Activated CD8-positive, alpha-beta T cell treated with anti-CD3 and anti-CD28 coated beads for 36 hours (primary cell): ENCODE measurements at regions not wholly inside any gene's neighbourhood (a gene's known extent, or its start where the extent isn't known, plus 50 kb on each side); places are given as distances from the start of the nearest gene placed in this dataset.

Source experiments
- ATAC-seq: fragments of 200-7000 bp; cut with Tn5 transposase; one replicate; pipeline ENCODE4 v1.10.0; 2021; ENCODE audit warnings: mild to moderate bottlenecking, moderate library complexity
- CTCF ChIA-PET: fragments of 350-600 bp; sonication (Branson Sonifier 250); formaldehyde crosslinking; loops from one replicate; lab custom pipeline; 2021; ENCODE audit warnings: antibody characterized with exemption; lab: Charles Lee
- POLR2A ChIA-PET: fragments of 350-600 bp; sonication (Branson Sonifier 250); formaldehyde crosslinking; loops from one replicate; lab custom pipeline; 2021; ENCODE audit warnings: antibody characterized with exemption; lab: Charles Lee
- DNase-seq: peaks from one replicate; pipeline ENCODE4 v3.0.0-alpha.2; 2020
- H3K27ac Mint-ChIP-seq: one replicate; pipeline ENCODE4 v1.8.0; 2021; ENCODE audit warnings: mild to moderate bottlenecking, mixed read lengths
- H3K27me3 Mint-ChIP-seq: one replicate; pipeline ENCODE4 v1.8.0; 2021; ENCODE audit warnings: mixed read lengths
- H3K36me3 Mint-ChIP-seq: one replicate; pipeline ENCODE4 v1.8.0; 2021; ENCODE audit warnings: low read depth, mixed read lengths
- H3K4me1 Mint-ChIP-seq: one replicate; pipeline ENCODE4 v1.8.0; 2021; ENCODE audit warnings: low read depth, mixed read lengths
- H3K4me3 Mint-ChIP-seq: one replicate; pipeline ENCODE4 v1.8.0; 2021; ENCODE audit warnings: mild to moderate bottlenecking, moderate library complexity, mixed read lengths
- H3K9me3 Mint-ChIP-seq: one replicate; pipeline ENCODE4 v1.8.0; 2021; ENCODE audit warnings: mixed read lengths
- CTCF ChIP-seq: fragments of 200-600 bp; IDR thresholded peaks from one replicate; pipeline ENCODE4 v1.8.0; 2022; ENCODE audit warnings: antibody characterized with exemption, mild to moderate bottlenecking
- intact Hi-C: fragments of 100-400 bp; cut with micrococcal nuclease; formaldehyde crosslinking; loops from one replicate; pipeline ENCODE4 v1.10.0; 2022

GRCh38 chr21:41589131-41589530 is 81.2 kb upstream of the TMPRSS2 start:
- no peaks in the 10 kb centered on the region for H3K36me3 Mint-ChIP-seq

GRCh38 chr21:41585199-41585994 is 77.4 kb upstream of the TMPRSS2 start:
- H3K4me1 Mint-ChIP-seq, result no peaks in the 10 kb centered on the region
- H3K4me3 Mint-ChIP-seq, result no peak overlapping the region
- no peak overlapping the region for H3K27ac Mint-ChIP-seq
- ATAC-seq, result no peak
- no peak for TF ChIP-seq CTCF
- no peak for DNase-seq
- ChIA-PET POLR2A (no interaction called here), CTCF (no interaction called here)
- H3K9me3 Mint-ChIP-seq, result peaks cover 8% of the 10 kb centered on the region
- intact Hi-C loops, result no loop called here
- no peaks in the 10 kb centered on the region for H3K36me3 Mint-ChIP-seq
- no peaks in the 10 kb centered on the region for H3K27me3 Mint-ChIP-seq

More at GRCh38 chr21:41589131-41589530, 81.2 kb upstream of the TMPRSS2 start:
- TF ChIP-seq CTCF, result no peak
- no peaks in the 10 kb centered on the region for H3K27me3 Mint-ChIP-seq
- CTCF ChIA-PET, result no interaction called here
- POLR2A ChIA-PET, result interaction anchor here (1.1 kb wide), 1 partner anchor 53 kb away, joined by 3 read pairs; no protein-coding TSS in a partner anchor
- H3K4me1 Mint-ChIP-seq, result no peaks in the 10 kb centered on the region
- no peak overlapping the region for H3K4me3 Mint-ChIP-seq
- intact Hi-C loops, result no loop called here
- H3K9me3 Mint-ChIP-seq, result peaks cover 8% of the 10 kb centered on the region
- DNase-seq, result no peak
- no peak overlapping the region for H3K27ac Mint-ChIP-seq
- ATAC-seq, result no peak

- H3K4me3 Mint-ChIP-seq, result no peak overlapping the region
- no peak overlapping the region for H3K27ac Mint-ChIP-seq
- no peak for TF ChIP-seq CTCF
- ChIA-PET POLR2A (no interaction called here), CTCF (no interaction called here)
- intact Hi-C loops, result no loop called here
- no peaks in the 10 kb centered on the region for H3K4me1 Mint-ChIP-seq
- H3K9me3 Mint-ChIP-seq, result peaks cover 9% of the 10 kb centered on the region
- no peaks in the 10 kb centered on the region for H3K36me3 Mint-ChIP-seq
- ATAC-seq (no peak), DNase-seq (no peak)
- no peaks in the 10 kb centered on the region for H3K27me3 Mint-ChIP-seq
Observed at GRCh38 chr21:41584603-41585176, 76.7 kb upstream of the TMPRSS2 start.

GRCh38 chr21:41583274-41583790 is 75.4 kb upstream of the TMPRSS2 start:
- ATAC-seq, result no peak
- DNase-seq, result no peak
- Mint-ChIP-seq H3K36me3 (no peaks in the 10 kb centered on the region), H3K27me3 (no peaks in the 10 kb centered on the region), H3K9me3 (peaks cover 16% of the 10 kb centered on the region), H3K4me1 (no peaks in the 10 kb centered on the region), H3K27ac (no peak overlapping the region), H3K4me3 (no peak overlapping the region)
- POLR2A ChIA-PET, result no interaction called here
- no peak for TF ChIP-seq CTCF
- CTCF ChIA-PET, result no interaction called here
- intact Hi-C loops, result no loop called here

GRCh38 chr21:41582866-41583265 is 74.9 kb upstream of the TMPRSS2 start:
- intact Hi-C loops, result no loop called here
- DNase-seq (no peak), ATAC-seq (no peak)
- no peak for TF ChIP-seq CTCF
- Mint-ChIP-seq H3K9me3 (peaks cover 18% of the 10 kb centered on the region), H3K36me3 (peaks cover 1% of the 10 kb centered on the region), H3K4me1 (no peaks in the 10 kb centered on the region), H3K27me3 (no peaks in the 10 kb centered on the region), H3K27ac (no peak overlapping the region), H3K4me3 (no peak overlapping the region)
- ChIA-PET POLR2A (no interaction called here), CTCF (no interaction called here)
